ENCODE measurements at regions not wholly inside any gene's neighbourhood (a gene's known extent, or its start where the extent isn't known, plus 50 kb on each side); places are given as distances from the start of the nearest gene placed in this dataset.

DNA sequence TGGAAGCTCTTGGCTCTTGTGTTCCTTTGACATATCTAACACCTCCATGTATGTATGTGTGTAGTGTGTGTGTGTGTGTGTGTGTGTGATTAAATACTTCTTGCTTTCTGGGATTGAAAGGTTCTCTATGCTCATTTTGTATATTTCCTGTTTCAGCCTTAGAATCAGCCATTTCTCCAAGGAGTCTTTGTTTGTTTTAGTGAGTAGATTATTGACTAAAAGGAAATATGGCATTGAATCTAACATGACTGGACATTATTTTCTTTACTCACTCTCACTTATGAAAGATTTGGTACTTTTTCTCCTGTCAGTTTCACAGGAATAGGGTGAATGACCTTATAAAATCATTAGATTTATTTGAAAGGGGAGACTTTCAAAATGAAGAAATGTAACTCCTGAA, 413.8 kb upstream of the SLC14A2 start (continued):
- TF ChIP-seq, protein P1, sequence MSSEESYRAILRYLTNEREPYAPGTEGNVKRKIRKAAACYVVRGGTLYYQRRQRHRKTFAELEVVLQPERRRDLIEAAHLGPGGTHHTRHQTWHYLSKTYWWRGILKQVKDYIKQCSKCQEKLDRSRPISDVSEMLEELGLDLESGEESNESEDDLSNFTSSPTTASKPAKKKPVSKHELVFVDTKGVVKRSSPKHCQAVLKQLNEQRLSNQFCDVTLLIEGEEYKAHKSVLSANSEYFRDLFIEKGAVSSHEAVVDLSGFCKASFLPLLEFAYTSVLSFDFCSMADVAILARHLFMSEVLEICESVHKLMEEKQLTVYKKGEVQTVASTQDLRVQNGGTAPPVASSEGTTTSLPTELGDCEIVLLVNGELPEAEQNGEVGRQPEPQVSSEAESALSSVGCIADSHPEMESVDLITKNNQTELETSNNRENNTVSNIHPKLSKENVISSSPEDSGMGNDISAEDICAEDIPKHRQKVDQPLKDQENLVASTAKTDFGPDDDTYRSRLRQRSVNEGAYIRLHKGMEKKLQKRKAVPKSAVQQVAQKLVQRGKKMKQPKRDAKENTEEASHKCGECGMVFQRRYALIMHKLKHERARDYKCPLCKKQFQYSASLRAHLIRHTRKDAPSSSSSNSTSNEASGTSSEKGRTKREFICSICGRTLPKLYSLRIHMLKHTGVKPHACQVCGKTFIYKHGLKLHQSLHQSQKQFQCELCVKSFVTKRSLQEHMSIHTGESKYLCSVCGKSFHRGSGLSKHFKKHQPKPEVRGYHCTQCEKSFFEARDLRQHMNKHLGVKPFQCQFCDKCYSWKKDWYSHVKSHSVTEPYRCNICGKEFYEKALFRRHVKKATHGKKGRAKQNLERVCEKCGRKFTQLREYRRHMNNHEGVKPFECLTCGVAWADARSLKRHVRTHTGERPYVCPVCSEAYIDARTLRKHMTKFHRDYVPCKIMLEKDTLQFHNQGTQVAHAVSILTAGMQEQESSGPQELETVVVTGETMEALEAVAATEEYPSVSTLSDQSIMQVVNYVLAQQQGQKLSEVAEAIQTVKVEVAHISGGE (tag by site-specific recombination; conservative IDR thresholded peaks at IDR 0.05; ENCODE audit: low read depth) = no peak
- no peak for TF ChIP-seq ZNF433 (tag by site-specific recombination; IDR thresholded peaks at IDR 0.05; ENCODE audit: low read depth)
- TF ChIP-seq KLF9 (tag by site-specific recombination; IDR thresholded peaks at IDR 0.05; ENCODE audit: low read depth) = no peak
- TF ChIP-seq, protein P2, sequence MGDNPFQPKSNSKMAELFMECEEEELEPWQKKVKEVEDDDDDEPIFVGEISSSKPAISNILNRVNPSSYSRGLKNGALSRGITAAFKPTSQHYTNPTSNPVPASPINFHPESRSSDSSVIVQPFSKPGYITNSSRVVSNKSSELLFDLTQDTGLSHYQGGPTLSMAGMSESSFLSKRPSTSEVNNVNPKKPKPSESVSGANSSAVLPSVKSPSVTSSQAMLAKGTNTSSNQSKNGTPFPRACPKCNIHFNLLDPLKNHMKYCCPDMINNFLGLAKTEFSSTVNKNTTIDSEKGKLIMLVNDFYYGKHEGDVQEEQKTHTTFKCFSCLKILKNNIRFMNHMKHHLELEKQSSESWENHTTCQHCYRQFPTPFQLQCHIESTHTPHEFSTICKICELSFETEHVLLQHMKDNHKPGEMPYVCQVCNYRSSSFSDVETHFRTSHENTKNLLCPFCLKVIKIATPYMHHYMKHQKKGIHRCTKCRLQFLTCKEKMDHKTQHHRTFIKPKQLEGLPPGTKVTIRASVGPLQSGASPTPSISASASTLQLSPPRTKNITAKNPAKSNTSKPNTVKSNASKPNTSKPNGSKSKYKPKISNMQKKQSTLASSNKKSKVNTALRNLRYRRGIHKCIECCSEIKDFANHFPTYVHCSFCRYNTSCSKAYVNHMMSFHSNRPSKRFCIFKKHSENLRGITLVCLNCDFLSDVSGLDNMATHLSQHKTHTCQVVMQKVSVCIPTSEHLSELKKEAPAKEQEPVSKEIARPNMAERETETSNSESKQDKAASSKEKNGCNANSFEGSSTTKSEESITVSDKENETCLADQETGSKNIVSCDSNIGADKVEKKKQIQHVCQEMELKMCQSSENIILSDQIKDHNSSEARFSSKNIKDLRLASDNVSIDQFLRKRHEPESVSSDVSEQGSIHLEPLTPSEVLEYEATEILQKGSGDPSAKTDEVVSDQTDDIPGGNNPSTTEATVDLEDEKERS (tag by site-specific recombination; IDR thresholded peaks at IDR 0.05) = no peak
- TF ChIP-seq, protein P3, sequence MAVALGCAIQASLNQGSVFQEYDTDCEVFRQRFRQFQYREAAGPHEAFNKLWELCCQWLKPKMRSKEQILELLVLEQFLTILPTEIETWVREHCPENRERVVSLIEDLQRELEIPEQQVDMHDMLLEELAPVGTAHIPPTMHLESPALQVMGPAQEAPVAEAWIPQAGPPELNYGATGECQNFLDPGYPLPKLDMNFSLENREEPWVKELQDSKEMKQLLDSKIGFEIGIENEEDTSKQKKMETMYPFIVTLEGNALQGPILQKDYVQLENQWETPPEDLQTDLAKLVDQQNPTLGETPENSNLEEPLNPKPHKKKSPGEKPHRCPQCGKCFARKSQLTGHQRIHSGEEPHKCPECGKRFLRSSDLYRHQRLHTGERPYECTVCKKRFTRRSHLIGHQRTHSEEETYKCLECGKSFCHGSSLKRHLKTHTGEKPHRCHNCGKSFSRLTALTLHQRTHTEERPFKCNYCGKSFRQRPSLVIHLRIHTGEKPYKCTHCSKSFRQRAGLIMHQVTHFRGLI (tag by site-specific recombination; IDR thresholded peaks at IDR 0.05) = no peak
- no peak for TF ChIP-seq ZNF19 (tag by site-specific recombination; IDR thresholded peaks at IDR 0.05; ENCODE audit: low read depth)
- TF ChIP-seq ZNF114 (tag by site-specific recombination; IDR thresholded peaks at IDR 0.05) = no peak
- no peak for TF ChIP-seq ZBTB21 (tag by site-specific recombination; IDR thresholded peaks at IDR 0.05)
- TF ChIP-seq ZNF76 (tag by site-specific recombination; IDR thresholded peaks at IDR 0.05; ENCODE audit: borderline replicate concordance, low read depth) = no peak

DNA sequence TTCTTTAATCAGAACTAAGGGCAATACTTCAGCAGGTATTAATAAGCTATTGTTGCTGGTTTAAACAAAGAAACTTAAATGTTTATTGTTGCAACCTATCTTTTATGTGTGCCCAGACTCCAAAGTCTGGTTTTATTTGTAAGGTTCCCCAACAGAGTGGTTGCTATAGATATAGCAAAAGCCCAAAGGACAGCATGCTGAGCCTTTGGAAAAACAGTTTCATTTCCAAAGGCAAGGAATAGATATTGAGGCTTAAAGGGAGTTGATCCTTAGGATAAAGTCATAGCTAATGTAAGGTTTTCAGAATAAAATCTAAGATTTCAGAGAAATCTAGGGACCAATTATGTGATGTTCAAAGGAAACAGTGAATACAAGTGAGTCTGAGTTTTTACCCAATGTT, 413.2 kb upstream of the SLC14A2 start:
- H3K27ac ChIP-seq (ENCODE audit: extremely low read depth, low read depth, low read length) = no peak overlapping the region
- H3K9me3 ChIP-seq (ENCODE audit: control insufficient read depth, insufficient read depth, low read depth, low read length) = no peaks in the 10 kb centered on the region
- no peaks in the 10 kb centered on the region for H3K4me1 ChIP-seq (ENCODE audit: control insufficient read depth, insufficient read depth, low read length)
- H3K4me3 ChIP-seq (ENCODE audit: low read depth, low read length) = no peak overlapping the region
- POLR2A ChIA-PET = no interaction called here
- TF ChIP-seq SETDB1 (IDR thresholded peaks at IDR 0.05; ENCODE audit: insufficient read length, low read length) (no peak), ZNF843 (tag by site-specific recombination; IDR thresholded peaks at IDR 0.05) (no peak), ZNF354C (tag by site-specific recombination; IDR thresholded peaks at IDR 0.05; ENCODE audit: borderline replicate concordance, low read depth) (no peak), ZNF335 (tag by site-specific recombination; conservative IDR thresholded peaks at IDR 0.05) (no peak), ZNF2 (tag by site-specific recombination; IDR thresholded peaks at IDR 0.05) (no peak), ZFP37 (tag by site-specific recombination; IDR thresholded peaks at IDR 0.05) (no peak), ZNF10 (tag by site-specific recombination; IDR thresholded peaks at IDR 0.05) (no peak), ZNF785 (tag by site-specific recombination; IDR thresholded peaks at IDR 0.05) (no peak), ZNF350 (tag by site-specific recombination; IDR thresholded peaks at IDR 0.05) (no peak), KLF16 (tag by site-specific recombination; IDR thresholded peaks at IDR 0.05) (no peak), ZNF239 (tag by site-specific recombination; IDR thresholded peaks at IDR 0.05) (no peak), SP3 (tag by site-specific recombination; IDR thresholded peaks at IDR 0.05) (no peak), ZNF274 (IDR thresholded peaks at IDR 0.05; ENCODE audit: low read length) (no peak), ZNF274 (tag by site-specific recombination; IDR thresholded peaks at IDR 0.05; ENCODE audit: borderline replicate concordance) (no peak), MEIS1 (CRISPR knock-in tag; IDR thresholded peaks at IDR 0.05; ENCODE audit: borderline replicate concordance) (no peak)
- TF ChIP-seq, protein P4, sequence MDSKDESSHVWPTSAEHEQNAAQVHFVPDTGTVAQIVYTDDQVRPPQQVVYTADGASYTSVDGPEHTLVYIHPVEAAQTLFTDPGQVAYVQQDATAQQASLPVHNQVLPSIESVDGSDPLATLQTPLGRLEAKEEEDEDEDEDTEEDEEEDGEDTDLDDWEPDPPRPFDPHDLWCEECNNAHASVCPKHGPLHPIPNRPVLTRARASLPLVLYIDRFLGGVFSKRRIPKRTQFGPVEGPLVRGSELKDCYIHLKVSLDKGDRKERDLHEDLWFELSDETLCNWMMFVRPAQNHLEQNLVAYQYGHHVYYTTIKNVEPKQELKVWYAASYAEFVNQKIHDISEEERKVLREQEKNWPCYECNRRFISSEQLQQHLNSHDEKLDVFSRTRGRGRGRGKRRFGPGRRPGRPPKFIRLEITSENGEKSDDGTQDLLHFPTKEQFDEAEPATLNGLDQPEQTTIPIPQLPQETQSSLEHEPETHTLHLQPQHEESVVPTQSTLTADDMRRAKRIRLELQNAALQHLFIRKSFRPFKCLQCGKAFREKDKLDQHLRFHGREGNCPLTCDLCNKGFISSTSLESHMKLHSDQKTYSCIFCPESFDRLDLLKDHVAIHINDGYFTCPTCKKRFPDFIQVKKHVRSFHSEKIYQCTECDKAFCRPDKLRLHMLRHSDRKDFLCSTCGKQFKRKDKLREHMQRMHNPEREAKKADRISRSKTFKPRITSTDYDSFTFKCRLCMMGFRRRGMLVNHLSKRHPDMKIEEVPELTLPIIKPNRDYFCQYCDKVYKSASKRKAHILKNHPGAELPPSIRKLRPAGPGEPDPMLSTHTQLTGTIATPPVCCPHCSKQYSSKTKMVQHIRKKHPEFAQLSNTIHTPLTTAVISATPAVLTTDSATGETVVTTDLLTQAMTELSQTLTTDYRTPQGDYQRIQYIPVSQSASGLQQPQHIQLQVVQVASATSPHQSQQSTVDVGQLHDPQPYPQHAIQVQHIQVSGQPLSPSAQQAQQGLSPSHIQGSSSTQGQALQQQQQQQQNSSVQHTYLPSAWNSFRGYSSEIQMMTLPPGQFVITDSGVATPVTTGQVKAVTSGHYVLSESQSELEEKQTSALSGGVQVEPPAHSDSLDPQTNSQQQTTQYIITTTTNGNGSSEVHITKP (tag by site-specific recombination; IDR thresholded peaks at IDR 0.05) = no peak
- no peaks in the 10 kb centered on the region for H3K36me3 ChIP-seq (ENCODE audit: control insufficient read depth in 2 of 2, insufficient read depth in 1 of 2, low read length in 2 of 2)
- CTCF ChIA-PET = interaction anchor here (2.0 kb wide), 1 partner anchor 11 kb away, joined by 11 read pairs; no protein-coding TSS in a partner anchor

Measured in HEK293 (cell line).